ENCODE measurements at regions not wholly inside any gene's neighbourhood (a gene's known extent, or its start where the extent isn't known, plus 50 kb on each side); places are given as distances from the start of the nearest gene placed in this dataset.

DNA sequence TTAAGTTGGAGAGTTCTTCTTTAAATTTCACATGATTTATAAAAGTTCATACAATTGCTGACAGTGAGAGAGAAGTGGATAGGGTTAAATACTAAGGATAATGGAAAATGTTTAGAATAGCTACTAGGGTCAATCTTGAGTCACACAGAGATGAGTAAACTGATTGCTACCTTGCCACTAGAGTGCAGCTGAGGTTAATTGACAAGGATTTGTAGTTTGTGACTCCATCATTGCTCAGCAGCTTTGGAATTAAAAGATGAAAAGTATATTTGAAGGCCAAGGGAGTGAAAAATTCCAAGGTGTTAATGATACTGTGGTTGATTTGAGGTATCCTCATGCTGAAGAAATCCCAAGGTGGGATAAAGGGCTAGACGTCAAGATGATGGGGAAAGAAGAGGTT, 524.0 kb downstream of the UTRN start:
- H3K27ac ChIP-seq (ENCODE audit: low read length) = no peak overlapping the region
- H3K36me3 ChIP-seq (ENCODE audit: insufficient read depth, low read depth, low read length) = no peaks in the 10 kb centered on the region
- H3K4me3 ChIP-seq (ENCODE audit: low read length) = no peak overlapping the region
- no peaks in the 10 kb centered on the region for H3K4me1 ChIP-seq (ENCODE audit: insufficient read depth, low read length)
- no peaks in the 10 kb centered on the region for H3K27me3 ChIP-seq (ENCODE audit: insufficient read depth, low read length)
- no peak overlapping the region for H3K9ac ChIP-seq (ENCODE audit: low read depth, low read length)
- no peaks in the 10 kb centered on the region for H3K9me3 ChIP-seq (ENCODE audit: insufficient read depth, low read depth, low read length)

- H3K4me3 ChIP-seq (ENCODE audit: low read length) = no peak overlapping the region
- no peaks in the 10 kb centered on the region for H3K9me3 ChIP-seq (ENCODE audit: insufficient read depth, low read depth, low read length)
- no peaks in the 10 kb centered on the region for H3K4me1 ChIP-seq (ENCODE audit: insufficient read depth, low read length)
- no peaks in the 10 kb centered on the region for H3K27me3 ChIP-seq (ENCODE audit: insufficient read depth, low read length)
- no peaks in the 10 kb centered on the region for H3K36me3 ChIP-seq (ENCODE audit: insufficient read depth, low read depth, low read length)
- no peak overlapping the region for H3K9ac ChIP-seq (ENCODE audit: low read depth, low read length)
- no peak overlapping the region for H3K27ac ChIP-seq (ENCODE audit: low read length)
Measured at GRCh38 chr6:144809969-144810368, 524.8 kb downstream of the UTRN start.

- Histone ChIP-seq H3K36me3 (ENCODE audit: insufficient read depth, low read depth, low read length) (no peaks in the 10 kb centered on the region), H3K9ac (ENCODE audit: low read depth, low read length) (no peak overlapping the region), H3K27ac (ENCODE audit: low read length) (no peak overlapping the region), H3K27me3 (ENCODE audit: insufficient read depth, low read length) (no peaks in the 10 kb centered on the region), H3K4me1 (ENCODE audit: insufficient read depth, low read length) (no peaks in the 10 kb centered on the region), H3K9me3 (ENCODE audit: insufficient read depth, low read depth, low read length) (no peaks in the 10 kb centered on the region), H3K4me3 (ENCODE audit: low read length) (no peak overlapping the region)
Measured at GRCh38 chr6:144811140-144811539, 526.0 kb downstream of the UTRN start.

- Histone ChIP-seq H3K36me3 (ENCODE audit: insufficient read depth, low read depth, low read length) (no peaks in the 10 kb centered on the region), H3K27me3 (ENCODE audit: insufficient read depth, low read length) (no peaks in the 10 kb centered on the region), H3K27ac (ENCODE audit: low read length) (no peak overlapping the region), H3K4me3 (ENCODE audit: low read length) (no peak overlapping the region), H3K4me1 (ENCODE audit: insufficient read depth, low read length) (no peaks in the 10 kb centered on the region), H3K9ac (ENCODE audit: low read depth, low read length) (no peak overlapping the region), H3K9me3 (ENCODE audit: insufficient read depth, low read depth, low read length) (no peaks in the 10 kb centered on the region)
Measured at GRCh38 chr6:144816936-144817335, 531.8 kb downstream of the UTRN start.

- Histone ChIP-seq H3K4me3 (ENCODE audit: low read length) (no peak overlapping the region), H3K27me3 (ENCODE audit: insufficient read depth, low read length) (no peaks in the 10 kb centered on the region), H3K9ac (ENCODE audit: low read depth, low read length) (no peak overlapping the region), H3K36me3 (ENCODE audit: insufficient read depth, low read depth, low read length) (no peaks in the 10 kb centered on the region), H3K4me1 (ENCODE audit: insufficient read depth, low read length) (peaks cover 8% of the 10 kb centered on the region; the same call in 1 of the 2 replicates), H3K9me3 (ENCODE audit: insufficient read depth, low read depth, low read length) (no peaks in the 10 kb centered on the region), H3K27ac (ENCODE audit: low read length) (no peak overlapping the region)
Measured at GRCh38 chr6:144820270-144820669, 535.1 kb downstream of the UTRN start.

GRCh38 chr6:144823131-144823530, 538.0 kb downstream of the UTRN start:
- Histone ChIP-seq H3K9me3 (ENCODE audit: insufficient read depth, low read depth, low read length) (no peaks in the 10 kb centered on the region), H3K36me3 (ENCODE audit: insufficient read depth, low read depth, low read length) (peaks cover 10% of the 10 kb centered on the region; the same call in 1 of the 2 replicates), H3K27me3 (ENCODE audit: insufficient read depth, low read length) (no peaks in the 10 kb centered on the region), H3K9ac (ENCODE audit: low read depth, low read length) (no peak overlapping the region), H3K27ac (ENCODE audit: low read length) (no peak overlapping the region), H3K4me1 (ENCODE audit: insufficient read depth, low read length) (peaks cover 8% of the 10 kb centered on the region; the same call in 1 of the 2 replicates), H3K4me3 (ENCODE audit: low read length) (no peak overlapping the region)

DNA sequence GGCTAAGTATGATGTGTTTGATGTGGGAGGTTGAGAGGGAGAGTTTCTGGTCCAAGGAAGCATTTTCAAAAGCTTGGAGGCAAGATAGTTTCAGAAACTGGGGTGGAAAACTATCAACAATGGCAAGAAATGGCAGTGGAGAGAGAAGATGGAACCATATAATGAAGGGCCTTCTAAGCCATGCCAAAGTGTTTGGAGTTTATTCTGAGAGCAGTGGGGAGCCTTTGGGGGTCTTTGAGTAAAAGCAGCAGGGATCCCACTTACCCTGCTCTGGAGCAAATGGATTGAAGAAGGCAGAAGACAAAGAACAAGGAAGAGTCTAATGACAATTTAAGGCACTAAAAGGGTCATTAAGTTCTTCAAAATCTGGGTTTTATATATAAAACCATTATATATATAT, 538.9 kb downstream of the UTRN start:
- Histone ChIP-seq H3K9ac (ENCODE audit: low read depth, low read length) (no peak overlapping the region), H3K36me3 (ENCODE audit: insufficient read depth, low read depth, low read length) (peaks cover 14% of the 10 kb centered on the region; the same call in 1 of the 2 replicates), H3K4me1 (ENCODE audit: insufficient read depth, low read length) (peaks cover 8% of the 10 kb centered on the region; the same call in 1 of the 2 replicates), H3K4me3 (ENCODE audit: low read length) (no peak overlapping the region), H3K27ac (ENCODE audit: low read length) (no peak overlapping the region), H3K9me3 (ENCODE audit: insufficient read depth, low read depth, low read length) (no peaks in the 10 kb centered on the region), H3K27me3 (ENCODE audit: insufficient read depth, low read length) (no peaks in the 10 kb centered on the region)

- Histone ChIP-seq H3K27ac (ENCODE audit: low read length) (no peak overlapping the region), H3K4me1 (ENCODE audit: insufficient read depth, low read length) (no peaks in the 10 kb centered on the region), H3K27me3 (ENCODE audit: insufficient read depth, low read length) (no peaks in the 10 kb centered on the region), H3K36me3 (ENCODE audit: insufficient read depth, low read depth, low read length) (peaks cover 46% of the 10 kb centered on the region), H3K9ac (ENCODE audit: low read depth, low read length) (no peak overlapping the region), H3K4me3 (ENCODE audit: low read length) (no peak overlapping the region), H3K9me3 (ENCODE audit: insufficient read depth, low read depth, low read length) (no peaks in the 10 kb centered on the region)
Measured at GRCh38 chr6:144834426-144835038, 549.4 kb downstream of the UTRN start.

- Histone ChIP-seq H3K27me3 (ENCODE audit: insufficient read depth, low read length) (no peaks in the 10 kb centered on the region), H3K27ac (ENCODE audit: low read length) (no peak overlapping the region), H3K4me3 (ENCODE audit: low read length) (no peak overlapping the region), H3K9me3 (ENCODE audit: insufficient read depth, low read depth, low read length) (no peaks in the 10 kb centered on the region), H3K36me3 (ENCODE audit: insufficient read depth, low read depth, low read length) (peaks cover 50% of the 10 kb centered on the region), H3K9ac (ENCODE audit: low read depth, low read length) (no peak overlapping the region), H3K4me1 (ENCODE audit: insufficient read depth, low read length) (no peaks in the 10 kb centered on the region; the same call in 1 of the 2 replicates)
Measured at GRCh38 chr6:144835322-144835973, 550.3 kb downstream of the UTRN start.

DNA sequence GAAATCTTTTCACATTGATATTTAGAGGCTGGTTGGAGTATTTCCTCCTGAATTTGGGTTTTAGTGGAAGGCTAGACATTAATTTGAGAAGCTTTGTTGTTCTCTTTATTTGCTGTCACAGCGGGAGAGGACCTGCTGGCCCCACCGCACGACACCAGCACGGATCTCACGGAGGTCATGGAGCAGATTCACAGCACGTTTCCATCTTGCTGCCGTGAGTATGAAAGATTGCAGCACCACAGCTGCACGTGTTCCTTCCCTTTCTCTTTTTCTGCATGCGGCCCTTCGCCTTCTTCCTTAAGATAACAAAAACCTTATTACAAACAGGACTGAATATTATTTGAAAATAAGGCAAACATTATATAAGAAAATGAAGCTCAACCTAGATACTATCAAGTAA, 555.5 kb downstream of the UTRN start:
- Histone ChIP-seq H3K9ac (ENCODE audit: low read depth, low read length) (no peak overlapping the region; the same call in 1 of the 2 replicates), H3K9me3 (ENCODE audit: insufficient read depth, low read depth, low read length) (no peaks in the 10 kb centered on the region), H3K36me3 (ENCODE audit: insufficient read depth, low read depth, low read length) (peaks cover 51% of the 10 kb centered on the region), H3K27me3 (ENCODE audit: insufficient read depth, low read length) (no peaks in the 10 kb centered on the region), H3K4me3 (ENCODE audit: low read length) (no peak overlapping the region), H3K4me1 (ENCODE audit: insufficient read depth, low read length) (peaks cover 6% of the 10 kb centered on the region; the same call in 1 of the 2 replicates), H3K27ac (ENCODE audit: low read length) (no peak overlapping the region)

- H3K36me3 ChIP-seq (ENCODE audit: insufficient read depth, low read depth, low read length) = peaks cover 21% of the 10 kb centered on the region
- H3K4me1 ChIP-seq (ENCODE audit: insufficient read depth, low read length) = peaks cover 20% of the 10 kb centered on the region; the same call in 1 of the 2 replicates
- no peak overlapping the region for H3K27ac ChIP-seq (ENCODE audit: low read length)
- H3K4me3 ChIP-seq (ENCODE audit: low read length) = no peak overlapping the region
- no peaks in the 10 kb centered on the region for H3K9me3 ChIP-seq (ENCODE audit: insufficient read depth, low read depth, low read length)
- no peaks in the 10 kb centered on the region for H3K27me3 ChIP-seq (ENCODE audit: insufficient read depth, low read length)
- H3K9ac ChIP-seq (ENCODE audit: low read depth, low read length) = no peak overlapping the region
Measured at GRCh38 chr6:144843701-144844100, 558.6 kb downstream of the UTRN start.

DNA sequence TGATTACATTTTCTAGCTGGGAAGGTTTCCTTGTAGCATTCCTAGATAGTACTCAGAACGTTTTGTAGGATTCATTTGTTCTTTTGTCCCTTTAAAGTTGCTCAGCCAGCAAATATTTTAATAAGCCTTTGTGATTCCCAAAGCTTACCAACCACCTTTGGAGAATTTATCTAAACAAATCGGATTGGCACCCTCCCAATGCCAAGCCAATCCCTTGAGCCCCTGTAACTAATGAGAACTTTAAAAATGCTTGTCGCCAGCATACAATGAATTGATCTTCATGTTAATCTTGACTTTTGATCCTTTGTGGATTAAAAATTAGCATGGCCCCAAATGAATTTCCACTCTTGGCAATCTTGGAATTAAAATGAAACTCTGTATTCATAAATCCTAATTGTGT, 559.5 kb downstream of the UTRN start:
- peaks cover 12% of the 10 kb centered on the region for H3K36me3 ChIP-seq (ENCODE audit: insufficient read depth, low read depth, low read length)
- no peaks in the 10 kb centered on the region for H3K27me3 ChIP-seq (ENCODE audit: insufficient read depth, low read length)
- H3K4me3 ChIP-seq (ENCODE audit: low read length) = no peak overlapping the region
- peaks cover 20% of the 10 kb centered on the region; the same call in 1 of the 2 replicates for H3K4me1 ChIP-seq (ENCODE audit: insufficient read depth, low read length)
- no peaks in the 10 kb centered on the region for H3K9me3 ChIP-seq (ENCODE audit: insufficient read depth, low read depth, low read length)
- no peak overlapping the region for H3K9ac ChIP-seq (ENCODE audit: low read depth, low read length)
- no peak overlapping the region for H3K27ac ChIP-seq (ENCODE audit: low read length)

All from iPS-20b (cell line).